Progenitor cell of endocrine pancreas (in vitro differentiated cells): ENCODE measurements at regions not wholly inside any gene's neighbourhood (a gene's known extent, or its start where the extent isn't known, plus 50 kb on each side); places are given as distances from the start of the nearest gene placed in this dataset.
"Not testable (repeated sequence)": the region's sequence is repeated elsewhere in the genome, so short reads cannot be mapped to it uniquely, and the experiment has no call there.

Experiments
- DNase-seq: peaks from one replicate; pipeline ENCODE4 v3.0.0; 2021; ENCODE audit warnings: low spot score; ENCODE audit not compliant: unreplicated experiment
- H3K27ac Mint-ChIP-seq: 2 replicates; pipeline ENCODE4 v1.8.0; 2021; ENCODE audit warnings: mild to moderate bottlenecking, moderate library complexity, mixed read lengths
- H3K27me3 Mint-ChIP-seq: 2 replicates; pipeline ENCODE4 v1.8.0; 2021; ENCODE audit warnings: mixed read lengths
- H3K36me3 Mint-ChIP-seq: 2 replicates; pipeline ENCODE4 v1.8.0; 2022; ENCODE audit warnings: mixed read lengths; ENCODE audit not compliant: insufficient read depth
- H3K4me1 Mint-ChIP-seq: 2 replicates; pipeline ENCODE4 v1.8.0; 2021; ENCODE audit warnings: low read depth, mixed read lengths
- H3K4me3 Mint-ChIP-seq: 2 replicates; pipeline ENCODE4 v1.8.0; 2021; ENCODE audit warnings: low read depth, mild to moderate bottlenecking, moderate library complexity, mixed read lengths
- H3K9me3 Mint-ChIP-seq: 2 replicates; pipeline ENCODE4 v1.8.0; 2021; ENCODE audit warnings: low read depth, mixed read lengths
- TF ChIP-seq, protein P1 (sequence below): fragments of 200-600 bp; sonication (generic); IDR thresholded peaks from one replicate; pipeline ENCODE4 v1.5.0; 2021; ENCODE audit warnings: antibody characterized with exemption, mild to moderate bottlenecking; ENCODE audit not compliant: unreplicated experiment

DNA sequence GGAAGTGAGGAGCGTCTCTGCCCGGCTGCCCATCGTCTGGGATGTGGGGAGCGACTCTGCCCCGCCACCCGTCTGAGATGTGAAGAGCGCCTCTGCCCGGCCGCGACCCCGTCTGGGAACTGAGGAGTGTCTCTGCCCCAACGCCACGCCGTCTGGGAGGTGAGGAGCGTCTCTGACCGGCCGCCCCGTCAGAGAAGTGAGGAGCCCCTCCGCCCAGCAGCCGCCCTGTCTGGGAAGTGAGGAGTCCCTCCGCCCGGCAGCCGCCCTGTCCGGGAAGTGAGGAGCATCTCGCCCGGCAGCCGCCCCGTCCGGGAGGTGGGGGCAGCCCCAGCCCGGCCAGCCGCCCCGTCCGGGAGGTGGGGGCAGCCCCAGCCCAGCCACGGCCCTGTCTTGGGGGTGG lies 60.9 kb downstream of the ANXA2R start:
- H3K4me3 Mint-ChIP-seq, H3K4me1 Mint-ChIP-seq, H3K9me3 Mint-ChIP-seq, H3K27me3 Mint-ChIP-seq, H3K36me3 Mint-ChIP-seq, DNase-seq, H3K27ac Mint-ChIP-seq: not testable (repeated sequence)

DNA sequence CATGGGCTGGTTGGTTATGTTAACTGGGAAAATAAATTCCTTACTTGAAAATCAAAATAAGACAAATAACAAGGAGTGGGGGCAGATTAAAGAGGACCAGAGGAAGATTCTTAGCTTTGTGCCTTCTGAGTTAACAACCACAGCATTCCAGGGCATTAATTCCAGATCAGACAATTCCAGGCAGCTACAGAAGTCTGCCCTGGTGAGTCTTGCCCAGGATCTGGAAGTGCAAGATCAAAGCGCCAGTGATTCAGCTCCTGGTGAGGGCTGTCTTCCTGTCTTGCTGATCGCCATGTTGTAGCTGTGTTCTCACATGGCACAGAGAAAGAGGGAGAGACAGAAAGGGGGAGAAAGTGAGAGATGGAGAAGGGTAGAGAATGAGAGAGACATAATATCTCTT lies 65.6 kb downstream of the ANXA2R start:
- Mint-ChIP-seq H3K9me3 (peaks cover 8% of the 10 kb centered on the region), H3K27ac (no peak overlapping the region), H3K4me1 (no peaks in the 10 kb centered on the region), H3K4me3 (no peak overlapping the region), H3K27me3 (no peaks in the 10 kb centered on the region), H3K36me3 (peaks cover 3% of the 10 kb centered on the region)
- DNase-seq: no peak
- TF ChIP-seq, protein P1, sequence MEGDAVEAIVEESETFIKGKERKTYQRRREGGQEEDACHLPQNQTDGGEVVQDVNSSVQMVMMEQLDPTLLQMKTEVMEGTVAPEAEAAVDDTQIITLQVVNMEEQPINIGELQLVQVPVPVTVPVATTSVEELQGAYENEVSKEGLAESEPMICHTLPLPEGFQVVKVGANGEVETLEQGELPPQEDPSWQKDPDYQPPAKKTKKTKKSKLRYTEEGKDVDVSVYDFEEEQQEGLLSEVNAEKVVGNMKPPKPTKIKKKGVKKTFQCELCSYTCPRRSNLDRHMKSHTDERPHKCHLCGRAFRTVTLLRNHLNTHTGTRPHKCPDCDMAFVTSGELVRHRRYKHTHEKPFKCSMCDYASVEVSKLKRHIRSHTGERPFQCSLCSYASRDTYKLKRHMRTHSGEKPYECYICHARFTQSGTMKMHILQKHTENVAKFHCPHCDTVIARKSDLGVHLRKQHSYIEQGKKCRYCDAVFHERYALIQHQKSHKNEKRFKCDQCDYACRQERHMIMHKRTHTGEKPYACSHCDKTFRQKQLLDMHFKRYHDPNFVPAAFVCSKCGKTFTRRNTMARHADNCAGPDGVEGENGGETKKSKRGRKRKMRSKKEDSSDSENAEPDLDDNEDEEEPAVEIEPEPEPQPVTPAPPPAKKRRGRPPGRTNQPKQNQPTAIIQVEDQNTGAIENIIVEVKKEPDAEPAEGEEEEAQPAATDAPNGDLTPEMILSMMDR: no peak

DNA sequence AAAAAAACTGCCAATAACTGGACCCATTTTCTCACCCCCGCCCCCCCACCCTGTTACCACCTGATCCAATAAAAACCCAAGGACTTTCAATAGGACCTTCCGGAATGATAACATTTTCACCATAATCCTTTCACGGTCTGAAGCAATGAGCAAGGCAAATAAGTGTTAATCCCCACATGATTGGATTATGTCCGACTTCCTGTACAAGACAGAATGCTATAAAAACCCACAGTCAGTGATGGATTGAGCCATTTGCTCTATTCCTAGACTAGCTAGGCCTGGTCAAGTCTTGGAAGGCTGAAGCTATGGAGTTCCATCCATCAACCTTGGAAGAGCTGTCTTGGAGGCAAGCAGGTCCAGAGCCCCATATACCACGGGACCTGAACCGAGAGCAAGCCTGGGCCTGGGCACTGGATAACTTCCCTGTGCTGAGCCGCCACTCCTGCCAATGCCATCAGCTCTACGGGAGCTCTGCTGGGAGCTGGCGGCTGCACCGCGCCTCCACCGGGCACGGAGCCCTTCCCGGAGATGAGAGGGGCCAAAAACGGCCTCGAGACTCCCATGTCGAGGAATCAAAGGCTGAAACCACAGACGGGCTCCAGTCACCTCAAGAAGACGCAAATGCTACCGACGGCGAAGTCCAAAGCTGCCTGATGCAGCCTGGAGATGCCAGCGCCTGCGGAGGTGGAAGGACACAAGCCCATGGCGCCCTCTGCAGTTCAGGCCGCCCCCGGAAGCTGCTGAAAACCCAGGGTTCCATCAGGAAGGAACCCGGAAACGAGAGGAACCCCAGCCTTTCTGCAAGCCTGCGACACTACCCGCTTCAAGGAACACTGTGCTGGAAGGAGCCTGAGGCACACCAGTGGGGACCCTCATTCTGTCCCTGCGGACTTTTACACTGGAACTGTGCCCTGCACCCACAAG lies 69.2 kb downstream of the ANXA2R start:
- DNase-seq: no peak
- Mint-ChIP-seq H3K27ac (no peak overlapping the region), H3K9me3 (peaks cover 3% of the 10 kb centered on the region), H3K27me3 (no peaks in the 10 kb centered on the region), H3K4me1 (no peaks in the 10 kb centered on the region), H3K4me3 (no peak overlapping the region), H3K36me3 (no peaks in the 10 kb centered on the region)
- TF ChIP-seq, protein P1: no peak

DNA sequence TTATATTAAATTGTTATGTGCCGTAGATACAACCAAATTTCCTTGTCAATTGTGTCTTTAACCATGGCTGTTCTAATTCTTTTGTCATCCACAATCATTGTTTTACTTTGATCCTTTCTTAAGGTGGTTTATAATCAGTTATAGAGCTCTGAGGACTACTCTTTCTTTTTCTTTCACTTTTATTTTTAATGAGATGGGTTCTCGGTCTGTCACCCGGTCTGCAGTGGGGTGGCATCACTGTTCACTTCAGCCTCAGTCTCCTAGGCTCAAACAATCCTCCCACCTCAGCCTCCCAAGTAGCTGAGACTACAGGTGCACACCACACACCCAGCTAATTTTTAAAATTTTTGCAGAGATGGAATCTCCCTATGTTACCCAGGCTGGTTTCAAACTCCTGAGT lies 74.2 kb downstream of the ANXA2R start:
- Mint-ChIP-seq H3K36me3 (no peaks in the 10 kb centered on the region), H3K4me3 (no peak overlapping the region)
- TF ChIP-seq, protein P1: no peak

DNA sequence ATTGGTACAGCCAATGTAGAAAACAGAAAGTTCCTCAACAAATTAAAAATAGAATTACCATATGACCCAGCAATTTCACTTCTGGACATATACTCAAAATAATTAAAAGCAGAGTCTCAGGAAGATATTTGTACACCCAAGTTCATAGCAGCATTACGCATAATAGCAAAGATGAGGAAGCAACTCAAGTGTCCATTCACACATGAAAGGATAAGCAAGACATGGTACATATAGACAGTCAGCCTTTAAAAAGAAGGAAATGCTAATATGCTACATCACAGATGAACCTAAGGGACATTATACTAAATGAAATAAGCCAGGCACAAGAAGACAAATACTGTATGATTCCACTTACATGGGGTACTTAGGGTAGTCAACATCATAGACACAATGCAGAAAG lies 76.7 kb downstream of the ANXA2R start:
- DNase-seq: no peak
- Mint-ChIP-seq H3K4me3 (no peak overlapping the region), H3K4me1 (peaks cover 1% of the 10 kb centered on the region), H3K9me3 (no peaks in the 10 kb centered on the region), H3K27ac (no peak overlapping the region), H3K36me3 (no peaks in the 10 kb centered on the region), H3K27me3 (no peaks in the 10 kb centered on the region)
- TF ChIP-seq, protein P1: no peak

More for the DNA sequence above, 74.2 kb downstream of the ANXA2R start:
- Mint-ChIP-seq H3K27ac (no peak overlapping the region), H3K27me3 (no peaks in the 10 kb centered on the region), H3K4me1 (peaks cover 1% of the 10 kb centered on the region), H3K9me3 (no peaks in the 10 kb centered on the region)
- DNase-seq: no peak

DNA sequence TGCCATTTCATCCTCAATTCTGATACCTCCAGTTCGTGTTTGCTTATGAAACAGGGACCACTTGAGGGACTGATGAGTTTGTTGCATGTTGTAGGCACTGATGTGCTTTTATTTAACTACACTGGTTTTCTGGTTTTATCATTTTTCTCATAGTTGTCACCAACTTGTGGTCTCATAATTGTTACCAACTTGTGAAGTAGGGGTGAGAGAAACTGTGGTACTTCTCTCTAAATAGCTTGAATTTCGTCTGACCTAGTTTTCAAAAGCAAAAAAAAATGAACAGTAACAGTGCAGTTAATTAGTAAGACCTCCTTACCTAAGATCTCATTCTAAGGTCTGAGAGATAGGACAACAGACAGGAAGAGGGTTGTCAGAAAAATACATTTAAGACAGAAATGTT lies 78.0 kb downstream of the ANXA2R start:
- no peak overlapping the region for H3K27ac Mint-ChIP-seq
- DNase-seq: no peak
- H3K4me3 Mint-ChIP-seq: no peak overlapping the region
- TF ChIP-seq, protein P1: no peak
- peaks cover 1% of the 10 kb centered on the region for H3K4me1 Mint-ChIP-seq
- H3K36me3 Mint-ChIP-seq: no peaks in the 10 kb centered on the region
- no peaks in the 10 kb centered on the region for H3K9me3 Mint-ChIP-seq
- H3K27me3 Mint-ChIP-seq: no peaks in the 10 kb centered on the region
